ENCODE measurements at regions not wholly inside any gene's neighbourhood (a gene's known extent, or its start where the extent isn't known, plus 50 kb on each side); places are given as distances from the start of the nearest gene placed in this dataset.

DNA sequence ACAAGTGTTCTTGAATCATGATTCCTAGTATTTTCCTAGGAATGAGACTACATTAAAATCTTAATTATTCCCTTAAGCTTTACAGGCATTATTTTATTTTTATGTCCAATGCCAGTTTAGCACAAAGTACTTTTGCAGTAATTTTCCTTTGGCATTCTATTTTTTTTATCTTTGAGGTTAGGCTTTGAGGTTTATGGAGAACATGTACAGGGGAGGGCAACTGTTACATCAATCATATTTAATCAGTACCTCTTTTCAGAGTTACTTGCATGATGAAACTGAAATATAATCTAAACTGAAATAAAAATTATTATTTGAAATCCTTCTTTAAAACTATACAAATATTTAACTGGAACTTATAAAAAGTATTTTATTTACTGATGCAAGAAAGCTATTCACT, 118.2 kb upstream of the MPDZ start:
- TF ChIP-seq, protein P1, sequence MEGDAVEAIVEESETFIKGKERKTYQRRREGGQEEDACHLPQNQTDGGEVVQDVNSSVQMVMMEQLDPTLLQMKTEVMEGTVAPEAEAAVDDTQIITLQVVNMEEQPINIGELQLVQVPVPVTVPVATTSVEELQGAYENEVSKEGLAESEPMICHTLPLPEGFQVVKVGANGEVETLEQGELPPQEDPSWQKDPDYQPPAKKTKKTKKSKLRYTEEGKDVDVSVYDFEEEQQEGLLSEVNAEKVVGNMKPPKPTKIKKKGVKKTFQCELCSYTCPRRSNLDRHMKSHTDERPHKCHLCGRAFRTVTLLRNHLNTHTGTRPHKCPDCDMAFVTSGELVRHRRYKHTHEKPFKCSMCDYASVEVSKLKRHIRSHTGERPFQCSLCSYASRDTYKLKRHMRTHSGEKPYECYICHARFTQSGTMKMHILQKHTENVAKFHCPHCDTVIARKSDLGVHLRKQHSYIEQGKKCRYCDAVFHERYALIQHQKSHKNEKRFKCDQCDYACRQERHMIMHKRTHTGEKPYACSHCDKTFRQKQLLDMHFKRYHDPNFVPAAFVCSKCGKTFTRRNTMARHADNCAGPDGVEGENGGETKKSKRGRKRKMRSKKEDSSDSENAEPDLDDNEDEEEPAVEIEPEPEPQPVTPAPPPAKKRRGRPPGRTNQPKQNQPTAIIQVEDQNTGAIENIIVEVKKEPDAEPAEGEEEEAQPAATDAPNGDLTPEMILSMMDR (IDR thresholded peaks at IDR 0.05): no peak
- TF ChIP-seq EZH2 (IDR thresholded peaks at IDR 0.05) (no peak), EZH2phosphoT487 (IDR thresholded peaks at IDR 0.05) (no peak)
